ENCODE measurements at regions not wholly inside any gene's neighbourhood (a gene's known extent, or its start where the extent isn't known, plus 50 kb on each side); places are given as distances from the start of the nearest gene placed in this dataset.

DNA sequence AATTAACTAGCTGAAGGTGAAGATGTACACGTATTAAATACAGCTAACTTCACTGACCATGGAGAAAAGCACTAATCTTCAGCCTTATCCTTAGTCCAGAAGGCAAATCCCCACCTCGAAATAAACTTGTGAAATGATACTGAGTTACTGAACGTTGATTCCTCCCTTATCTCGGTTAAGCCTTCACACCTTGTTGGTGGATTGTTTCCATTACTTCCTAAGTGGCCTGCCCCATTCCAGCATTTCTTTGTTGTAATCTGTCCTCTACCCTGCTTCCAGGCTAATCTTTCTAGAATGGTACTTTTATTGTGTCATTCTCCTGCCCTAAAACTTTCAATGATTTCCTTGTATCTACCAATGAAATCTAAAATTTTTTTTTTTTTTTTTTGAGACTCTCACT, 68.6 kb downstream of the BUB3 start:
- TF ChIP-seq, protein P1, sequence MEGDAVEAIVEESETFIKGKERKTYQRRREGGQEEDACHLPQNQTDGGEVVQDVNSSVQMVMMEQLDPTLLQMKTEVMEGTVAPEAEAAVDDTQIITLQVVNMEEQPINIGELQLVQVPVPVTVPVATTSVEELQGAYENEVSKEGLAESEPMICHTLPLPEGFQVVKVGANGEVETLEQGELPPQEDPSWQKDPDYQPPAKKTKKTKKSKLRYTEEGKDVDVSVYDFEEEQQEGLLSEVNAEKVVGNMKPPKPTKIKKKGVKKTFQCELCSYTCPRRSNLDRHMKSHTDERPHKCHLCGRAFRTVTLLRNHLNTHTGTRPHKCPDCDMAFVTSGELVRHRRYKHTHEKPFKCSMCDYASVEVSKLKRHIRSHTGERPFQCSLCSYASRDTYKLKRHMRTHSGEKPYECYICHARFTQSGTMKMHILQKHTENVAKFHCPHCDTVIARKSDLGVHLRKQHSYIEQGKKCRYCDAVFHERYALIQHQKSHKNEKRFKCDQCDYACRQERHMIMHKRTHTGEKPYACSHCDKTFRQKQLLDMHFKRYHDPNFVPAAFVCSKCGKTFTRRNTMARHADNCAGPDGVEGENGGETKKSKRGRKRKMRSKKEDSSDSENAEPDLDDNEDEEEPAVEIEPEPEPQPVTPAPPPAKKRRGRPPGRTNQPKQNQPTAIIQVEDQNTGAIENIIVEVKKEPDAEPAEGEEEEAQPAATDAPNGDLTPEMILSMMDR (IDR thresholded peaks at IDR 0.05), result no peak
- no peak for TF ChIP-seq POLR2A (IDR thresholded peaks at IDR 0.05)

Data from lower leg skin (tissue), 3 donors.